ENCODE measurements at regions not wholly inside any gene's neighbourhood (a gene's known extent, or its start where the extent isn't known, plus 50 kb on each side); places are given as distances from the start of the nearest gene placed in this dataset.
"Not testable (repeated sequence)": the region's sequence is repeated elsewhere in the genome, so short reads cannot be mapped to it uniquely, and the experiment has no call there.

DNA sequence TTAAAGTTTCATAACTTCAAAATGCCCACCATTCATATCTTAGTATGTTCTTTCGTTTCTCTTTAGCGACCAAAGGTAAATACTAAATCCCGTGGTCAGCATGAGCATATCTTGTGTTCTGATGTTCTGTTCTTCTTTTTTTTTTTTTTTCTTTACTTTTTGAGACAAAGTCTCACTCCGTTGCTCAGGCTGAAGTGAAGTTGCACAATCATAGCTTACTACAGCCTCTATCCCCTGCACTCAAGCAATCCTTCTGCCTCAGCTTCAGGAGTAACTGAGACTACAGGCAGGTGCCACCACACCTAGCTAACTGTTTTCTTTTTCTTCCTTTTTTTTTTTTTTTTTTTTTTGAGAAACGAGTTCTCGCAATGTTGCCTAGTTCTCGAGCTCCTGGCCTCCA lies 60.9 kb upstream of the ATP12A start:
- no peak overlapping the region for H3K4me3 ChIP-seq (ENCODE audit: low read depth, low read length)
- DNase-seq (ENCODE audit: low read depth) = no peak
- TF ChIP-seq, protein P1, sequence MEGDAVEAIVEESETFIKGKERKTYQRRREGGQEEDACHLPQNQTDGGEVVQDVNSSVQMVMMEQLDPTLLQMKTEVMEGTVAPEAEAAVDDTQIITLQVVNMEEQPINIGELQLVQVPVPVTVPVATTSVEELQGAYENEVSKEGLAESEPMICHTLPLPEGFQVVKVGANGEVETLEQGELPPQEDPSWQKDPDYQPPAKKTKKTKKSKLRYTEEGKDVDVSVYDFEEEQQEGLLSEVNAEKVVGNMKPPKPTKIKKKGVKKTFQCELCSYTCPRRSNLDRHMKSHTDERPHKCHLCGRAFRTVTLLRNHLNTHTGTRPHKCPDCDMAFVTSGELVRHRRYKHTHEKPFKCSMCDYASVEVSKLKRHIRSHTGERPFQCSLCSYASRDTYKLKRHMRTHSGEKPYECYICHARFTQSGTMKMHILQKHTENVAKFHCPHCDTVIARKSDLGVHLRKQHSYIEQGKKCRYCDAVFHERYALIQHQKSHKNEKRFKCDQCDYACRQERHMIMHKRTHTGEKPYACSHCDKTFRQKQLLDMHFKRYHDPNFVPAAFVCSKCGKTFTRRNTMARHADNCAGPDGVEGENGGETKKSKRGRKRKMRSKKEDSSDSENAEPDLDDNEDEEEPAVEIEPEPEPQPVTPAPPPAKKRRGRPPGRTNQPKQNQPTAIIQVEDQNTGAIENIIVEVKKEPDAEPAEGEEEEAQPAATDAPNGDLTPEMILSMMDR (conservative IDR thresholded peaks at IDR 0.05; ENCODE audit: low read depth, low read length) = no peak

DNA sequence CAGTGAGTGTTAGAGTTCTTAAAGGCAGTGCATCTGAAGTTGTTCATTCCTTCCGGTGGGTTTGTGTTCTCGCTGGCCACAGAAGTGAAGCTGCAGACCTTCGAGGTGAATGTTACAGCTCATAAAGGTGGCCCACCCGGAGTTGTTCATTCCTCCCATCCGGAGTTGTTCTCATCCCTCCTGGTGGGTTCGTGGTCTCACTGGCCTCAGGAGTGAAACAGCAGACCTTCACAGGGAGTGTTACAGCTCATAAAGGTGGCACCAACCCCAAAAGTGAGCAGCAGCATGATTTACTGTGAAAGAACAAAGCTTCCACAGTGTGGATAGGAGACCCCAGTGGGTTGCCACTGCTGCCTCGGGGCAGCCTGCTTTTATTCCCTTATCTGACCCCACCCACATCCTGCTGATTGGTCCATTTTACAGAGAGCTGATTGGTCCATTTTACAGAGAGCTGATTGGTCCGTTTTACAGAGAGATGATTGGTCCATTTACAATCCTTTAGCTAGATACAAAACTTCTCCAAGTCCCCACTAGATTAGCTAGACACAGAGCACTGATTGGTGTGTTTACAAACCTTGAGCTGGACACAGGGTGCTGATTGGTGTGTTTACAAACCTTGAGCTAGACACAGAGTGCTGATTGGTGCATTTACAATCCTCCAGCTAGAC lies 57.6 kb upstream of the ATP12A start:
- not testable (repeated sequence) for DNase-seq (ENCODE audit: low read depth); H3K4me3 ChIP-seq (ENCODE audit: low read depth, low read length)

DNA sequence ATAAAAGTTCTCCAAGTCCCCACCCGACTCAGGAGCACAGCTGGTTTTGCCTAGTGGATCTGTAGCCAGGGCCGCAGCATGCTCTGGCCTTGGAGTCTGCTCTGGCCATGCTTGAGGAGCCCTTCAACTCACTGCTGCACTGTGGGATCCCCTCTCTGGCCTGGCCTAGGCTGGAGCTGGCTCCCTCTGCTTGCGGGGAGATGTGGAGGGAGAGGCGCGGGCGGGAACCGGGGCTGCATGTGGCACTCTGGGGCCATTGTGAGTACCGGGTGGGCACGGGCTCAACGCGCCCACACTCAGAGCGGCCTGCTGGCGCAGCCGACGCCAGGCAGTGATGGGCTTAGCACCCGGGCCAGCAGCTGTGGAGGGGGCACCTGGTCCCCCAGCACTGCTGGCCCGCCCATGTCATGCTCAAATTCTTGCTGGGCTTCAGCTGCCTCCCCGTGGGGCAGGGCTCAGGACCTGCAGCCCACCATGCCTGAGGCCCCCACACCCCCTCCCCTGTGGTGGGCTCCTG lies 57.0 kb upstream of the ATP12A start:
- no peak for DNase-seq (ENCODE audit: low read depth)
- TF ChIP-seq, protein P1 (conservative IDR thresholded peaks at IDR 0.05; ENCODE audit: low read depth, low read length) = no peak

DNA sequence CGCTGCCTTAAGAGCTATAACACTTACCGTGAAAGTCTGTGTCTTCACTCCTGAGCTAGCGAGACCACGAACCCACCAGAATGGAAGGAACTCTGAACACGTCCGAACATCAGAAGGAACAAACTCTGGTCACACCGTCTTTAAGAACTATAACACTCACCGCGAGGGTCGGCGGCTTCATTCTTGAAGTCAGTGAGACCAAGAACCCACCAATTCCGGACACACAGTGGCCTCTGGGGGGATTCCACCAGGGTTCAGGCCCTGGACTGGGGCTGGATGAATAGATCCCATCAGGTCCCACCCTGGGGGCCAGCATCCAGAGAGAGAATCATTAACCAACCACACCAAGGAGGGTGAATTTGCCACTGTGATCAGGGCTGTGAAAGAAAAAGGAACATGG lies 55.8 kb upstream of the ATP12A start:
- no peak for DNase-seq (ENCODE audit: low read depth)
- no peak overlapping the region for H3K4me3 ChIP-seq (ENCODE audit: low read depth, low read length)
- TF ChIP-seq, protein P1 (conservative IDR thresholded peaks at IDR 0.05; ENCODE audit: low read depth, low read length) = no peak

More for the DNA sequence above, 57.0 kb upstream of the ATP12A start:
- no peak overlapping the region for H3K4me3 ChIP-seq (ENCODE audit: low read depth, low read length)

DNA sequence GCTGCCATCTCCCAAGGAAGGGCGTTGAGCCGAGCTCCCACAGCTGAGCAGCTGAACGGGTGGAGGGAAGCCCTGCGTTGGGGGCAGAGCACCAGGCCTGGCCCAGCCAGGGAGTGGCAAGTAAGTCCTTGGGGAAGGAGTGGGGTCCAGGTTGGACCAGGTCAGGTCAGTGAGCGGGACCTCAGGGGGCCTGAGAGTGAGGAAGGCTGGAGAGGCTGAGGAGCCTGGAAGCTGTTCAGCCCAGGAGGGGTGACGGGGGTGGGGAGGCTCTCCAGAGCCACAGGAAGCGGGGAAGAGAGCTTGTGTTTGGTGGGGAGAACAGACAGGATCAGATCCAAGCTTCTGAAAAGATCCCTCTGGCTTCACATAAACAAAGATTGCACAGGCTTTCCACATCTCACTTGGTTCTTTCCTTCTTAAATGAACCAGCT lies 55.4 kb upstream of the ATP12A start:
- TF ChIP-seq, protein P1 (conservative IDR thresholded peaks at IDR 0.05; ENCODE audit: low read depth, low read length) = no peak
- DNase-seq (ENCODE audit: low read depth) = no peak
- no peak overlapping the region for H3K4me3 ChIP-seq (ENCODE audit: low read depth, low read length)

DNA sequence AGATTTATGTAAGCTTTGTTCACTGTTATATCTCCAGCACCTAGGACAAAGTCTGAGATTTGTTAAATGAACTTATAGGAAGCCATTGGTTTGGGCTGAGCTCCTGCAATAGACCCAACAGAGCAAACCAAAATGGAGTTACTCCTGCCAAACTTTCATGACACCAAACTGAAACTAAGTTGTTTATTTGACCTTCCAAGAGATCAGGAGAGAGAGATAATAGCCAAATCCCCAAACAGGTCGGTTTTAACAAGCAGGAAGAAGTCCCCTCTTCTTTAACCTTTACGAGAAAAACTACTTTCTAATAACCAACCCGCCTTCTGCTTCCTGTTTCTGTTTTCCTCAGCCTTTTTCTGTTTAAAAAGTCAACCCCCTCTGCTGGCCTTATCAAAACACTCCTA lies 54.9 kb upstream of the ATP12A start:
- peak; percentile 18 for DNase-seq (ENCODE audit: low read depth)

DNA sequence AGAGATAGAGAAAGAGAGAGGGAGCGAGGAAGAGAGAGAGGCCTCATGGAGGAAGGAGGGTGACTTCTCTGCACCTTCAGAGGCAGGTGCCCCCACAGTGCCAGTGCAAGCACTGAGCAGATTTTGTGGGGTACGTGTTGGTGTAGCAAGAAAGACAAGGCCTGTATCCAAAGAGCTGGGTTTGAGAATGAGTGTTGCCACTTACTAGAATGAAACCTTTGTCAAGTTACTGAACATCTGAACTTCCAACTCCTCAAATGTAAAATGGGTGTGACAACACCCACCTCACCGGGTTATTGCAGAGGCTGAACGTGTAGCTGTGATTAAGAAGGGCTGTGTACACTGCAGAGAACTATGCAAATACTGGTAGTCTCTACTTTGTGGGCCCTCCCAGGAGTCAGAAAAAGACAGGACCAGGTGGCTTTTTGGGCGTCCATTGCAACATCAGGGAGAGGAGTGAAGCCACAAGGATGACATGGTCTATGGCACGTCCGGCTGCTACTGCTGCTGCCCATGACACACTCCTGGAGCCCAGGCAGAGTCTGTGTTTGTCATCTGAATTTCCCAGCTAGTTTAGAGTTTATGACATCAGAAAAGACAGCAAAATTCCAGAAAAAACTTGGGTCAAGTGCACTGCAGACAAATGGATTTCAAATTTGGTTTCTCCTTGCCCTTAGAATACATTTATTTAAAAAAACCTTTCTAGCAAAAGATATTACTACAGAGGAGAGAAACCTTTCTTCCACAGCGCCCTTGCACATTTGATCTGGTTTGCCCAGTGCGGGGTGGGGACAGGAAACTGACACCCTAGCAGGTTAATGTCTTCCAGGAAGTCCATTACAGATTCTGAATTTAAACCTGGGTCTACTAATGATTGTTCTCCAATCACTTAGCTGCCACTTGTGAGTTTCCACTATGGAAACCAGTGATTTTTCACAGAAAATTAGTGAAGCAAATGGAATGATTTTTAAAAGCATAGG lies 54.0 kb upstream of the ATP12A start:
- H3K4me3 ChIP-seq (ENCODE audit: low read depth, low read length) = no peak overlapping the region
- DNase-seq (ENCODE audit: low read depth) = no peak
- TF ChIP-seq, protein P1 (conservative IDR thresholded peaks at IDR 0.05; ENCODE audit: low read depth, low read length) = no peak

More for the DNA sequence above, 54.9 kb upstream of the ATP12A start:
- TF ChIP-seq, protein P1 (conservative IDR thresholded peaks at IDR 0.05; ENCODE audit: low read depth, low read length) = no peak
- H3K4me3 ChIP-seq (ENCODE audit: low read depth, low read length) = no peak overlapping the region

Data from choroid plexus epithelial cell (primary cell).